ENCODE measurements at regions not wholly inside any gene's neighbourhood (a gene's known extent, or its start where the extent isn't known, plus 50 kb on each side); places are given as distances from the start of the nearest gene placed in this dataset.

DNA sequence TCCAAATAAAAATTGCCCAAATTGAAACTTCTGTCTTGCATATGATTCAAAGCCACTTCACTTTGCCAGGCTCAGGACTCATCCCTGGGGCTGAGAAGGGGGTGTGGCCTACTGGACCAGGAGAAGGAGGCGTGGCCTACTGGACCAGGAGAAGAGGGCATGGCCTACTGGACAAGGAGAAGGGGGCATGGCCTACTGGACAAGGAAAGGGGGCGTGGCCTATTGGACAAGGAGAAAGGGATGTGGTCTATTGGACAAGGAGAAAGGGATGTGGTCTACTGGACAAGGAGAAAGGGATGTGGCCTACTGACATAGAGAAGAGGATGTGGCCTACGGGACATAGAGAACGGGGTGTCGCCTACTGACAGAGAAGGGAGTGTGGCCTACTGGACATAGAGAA, 405.3 kb downstream of the RRAGC start:
- ATAC-seq, result no peak

DNA sequence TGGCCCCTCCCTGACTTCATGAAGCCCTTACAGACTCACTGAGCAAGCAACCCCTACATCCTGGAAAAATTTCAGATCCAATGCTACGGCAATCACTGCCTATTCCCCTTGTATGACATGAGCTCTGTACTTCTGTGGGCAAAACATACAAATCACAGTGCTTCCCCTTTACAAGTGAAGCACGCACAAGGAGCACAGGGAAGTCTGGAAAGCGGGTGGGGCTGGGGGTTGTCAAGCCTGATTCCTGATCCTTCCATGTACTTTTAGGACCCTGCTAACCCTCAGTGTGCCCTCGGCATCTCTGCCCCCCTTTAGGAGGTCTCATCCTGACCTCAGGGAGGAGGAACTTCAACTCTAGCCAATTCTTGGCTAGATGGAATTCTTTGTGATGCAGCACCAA, 405.7 kb upstream of the POU3F1 start:
- ATAC-seq, result no peak

DNA sequence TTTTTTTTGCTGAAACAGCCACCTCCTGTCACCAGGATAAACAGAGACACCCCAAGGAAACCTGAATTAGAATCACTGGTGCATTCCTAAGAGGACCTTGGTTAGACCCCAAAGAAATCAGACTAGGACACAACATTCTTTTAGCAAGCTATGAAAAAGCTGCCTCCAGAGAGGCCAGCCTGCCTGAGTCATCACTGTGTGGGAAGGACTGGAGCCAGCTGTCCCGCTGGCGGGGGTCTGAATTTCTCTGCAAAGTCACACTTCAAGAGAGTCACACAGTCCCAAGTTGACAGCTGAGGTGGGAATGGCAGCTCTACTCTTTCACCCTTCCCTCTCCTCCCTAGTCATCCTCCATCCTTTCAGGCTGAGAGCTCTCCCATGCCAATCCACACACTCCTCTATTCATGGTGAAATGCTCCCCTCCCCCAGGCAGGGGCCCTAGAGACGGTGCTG, 405.0 kb upstream of the POU3F1 start:
- no peak for ATAC-seq

DNA sequence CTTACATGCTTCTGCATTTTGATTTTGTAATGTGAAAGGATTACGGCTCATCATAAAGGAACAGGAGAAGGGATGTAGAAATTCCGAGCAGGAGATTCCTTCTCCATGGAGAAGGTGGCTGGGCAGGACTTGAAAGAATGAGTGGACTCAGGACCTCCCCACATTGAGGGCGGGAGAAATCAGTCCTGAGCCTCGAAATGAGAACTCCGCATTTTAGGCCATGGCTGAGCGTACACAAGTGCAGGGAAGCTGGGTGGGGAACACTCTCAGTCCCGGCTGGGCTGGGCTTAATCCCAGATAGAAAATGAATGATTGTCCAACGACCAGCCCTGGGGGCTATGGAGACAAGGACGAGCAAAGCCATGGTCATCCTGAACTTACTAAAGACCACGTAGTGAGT, 402.3 kb upstream of the POU3F1 start:
- ATAC-seq, result no peak

DNA sequence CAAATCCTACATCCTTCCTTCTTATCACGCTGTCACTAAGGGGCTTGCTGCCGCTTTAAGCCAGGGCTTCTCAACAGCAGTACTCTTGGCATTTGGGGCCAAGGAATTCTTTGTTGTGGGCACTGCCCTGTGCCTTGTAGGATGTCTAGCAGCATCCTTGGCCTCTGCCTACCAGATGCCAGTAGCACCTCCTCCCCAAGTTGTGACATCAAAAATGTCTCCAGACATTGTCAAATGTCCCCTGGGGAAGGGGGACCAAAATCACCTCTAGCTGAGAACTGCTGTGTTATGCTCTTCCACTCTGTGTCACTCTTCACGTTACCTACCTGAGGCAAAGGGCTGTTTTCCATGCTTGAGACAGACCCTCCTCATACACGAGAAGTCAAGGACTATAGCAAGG, 400.3 kb upstream of the POU3F1 start:
- ATAC-seq, result no peak

DNA sequence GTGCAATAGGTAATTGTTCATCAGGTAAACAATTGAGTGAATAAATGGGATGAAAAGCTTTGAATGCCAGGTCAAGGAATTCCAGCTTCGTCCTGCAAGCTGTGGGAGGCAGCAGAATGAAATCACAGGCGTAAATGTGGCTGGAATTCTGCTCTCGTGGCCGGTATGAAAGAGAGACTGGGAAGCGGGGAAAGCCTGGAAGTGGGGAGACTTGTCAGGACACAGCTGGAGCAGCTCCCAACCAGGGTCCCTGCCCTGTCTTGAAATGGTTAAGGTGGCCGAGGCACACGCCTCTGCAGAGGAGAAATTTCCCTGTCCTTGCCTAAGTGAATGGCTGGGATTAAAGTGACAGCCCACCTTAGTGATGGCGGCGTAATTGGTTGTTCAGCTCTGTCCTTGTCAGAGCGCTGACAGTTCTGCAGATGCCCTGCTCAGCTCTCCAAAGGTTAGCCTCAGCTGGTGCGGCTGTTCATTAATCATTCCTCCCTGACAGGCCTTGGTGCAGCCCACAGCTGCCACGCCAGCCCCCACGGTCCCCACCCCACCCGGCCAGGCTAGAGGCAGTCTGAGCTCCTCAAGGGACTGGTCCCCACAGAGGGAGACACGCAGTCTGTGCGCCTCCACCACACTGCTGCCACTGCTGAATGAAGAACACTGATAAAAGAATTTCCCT, 398.3 kb upstream of the POU3F1 start:
- no peak for ATAC-seq

DNA sequence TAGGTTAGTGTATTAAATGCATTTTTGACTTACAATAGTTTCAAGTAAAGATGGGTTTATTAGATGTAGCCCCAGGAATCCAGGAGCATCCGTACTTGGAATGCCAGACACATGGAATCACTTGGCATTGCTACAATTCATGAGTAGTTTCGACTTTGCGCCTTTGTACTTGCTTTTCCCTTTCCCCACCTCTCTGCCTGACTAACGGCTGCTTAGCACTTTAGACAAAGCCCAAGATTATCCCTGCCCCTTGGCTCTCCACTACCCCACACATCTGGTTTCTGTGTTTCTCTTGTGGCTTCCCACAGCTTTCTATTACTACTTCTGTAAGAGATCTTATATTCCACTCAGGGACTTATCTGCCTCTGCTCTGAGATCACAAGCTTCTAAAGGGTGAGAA, 397.7 kb upstream of the POU3F1 start:
- ATAC-seq, result no peak

DNA sequence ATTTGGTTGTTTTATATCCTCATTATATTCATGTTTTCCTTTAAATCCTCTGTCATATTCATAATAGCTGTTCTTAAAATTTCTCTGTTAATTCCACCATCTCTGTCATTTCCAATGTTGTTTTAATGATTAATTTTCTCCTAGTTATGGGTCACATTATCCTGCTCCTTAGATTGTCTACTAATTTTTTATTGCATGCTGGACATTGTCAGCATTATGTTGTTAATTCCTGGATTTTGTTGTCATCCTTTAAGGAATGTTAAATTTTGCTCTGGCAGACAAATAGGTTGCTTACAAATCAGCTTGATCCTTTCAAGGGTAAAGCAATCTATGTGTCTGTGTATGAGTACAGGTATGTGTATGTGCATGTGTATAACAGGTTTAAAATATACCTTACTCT, 393.8 kb upstream of the POU3F1 start:
- ATAC-seq, result no peak

DNA sequence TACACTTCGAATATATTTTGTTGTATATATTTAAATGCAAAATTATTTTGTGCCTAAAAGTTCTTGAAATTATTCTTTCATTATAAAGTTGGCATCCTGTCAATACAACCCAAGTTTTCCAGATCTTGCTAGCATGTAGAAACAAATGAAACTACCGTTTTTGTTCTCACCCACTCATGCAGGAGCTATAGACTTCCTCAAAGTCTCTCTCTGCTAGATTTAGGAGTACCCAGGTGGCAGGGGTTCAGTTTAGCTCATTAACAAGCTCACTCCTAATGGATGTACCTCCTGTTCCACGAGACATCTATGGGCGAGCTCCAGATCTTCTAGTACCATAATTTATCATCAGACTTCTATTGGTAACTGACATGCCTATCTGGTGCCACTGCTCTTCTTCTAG, 390.2 kb upstream of the POU3F1 start:
- ATAC-seq, result no peak

DNA sequence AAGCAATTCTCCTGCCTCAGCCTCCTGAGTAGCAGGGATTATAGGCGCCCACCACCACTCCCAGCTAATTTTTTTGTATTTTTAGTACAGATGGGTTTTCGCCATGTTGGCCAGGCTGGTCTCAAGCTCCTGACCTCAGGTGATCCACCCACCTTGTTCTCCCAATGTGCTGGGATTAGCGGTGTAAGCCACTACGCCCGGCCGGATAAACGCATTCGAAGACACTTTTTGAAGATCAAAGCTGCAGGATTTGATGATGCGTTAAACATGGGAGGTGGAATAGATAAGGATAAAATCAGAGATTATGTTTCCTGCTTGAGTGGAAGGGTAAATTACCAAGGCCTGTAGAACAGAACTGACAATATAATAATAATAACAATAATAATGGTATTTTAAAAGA, 389.4 kb upstream of the POU3F1 start:
- no peak for ATAC-seq

DNA sequence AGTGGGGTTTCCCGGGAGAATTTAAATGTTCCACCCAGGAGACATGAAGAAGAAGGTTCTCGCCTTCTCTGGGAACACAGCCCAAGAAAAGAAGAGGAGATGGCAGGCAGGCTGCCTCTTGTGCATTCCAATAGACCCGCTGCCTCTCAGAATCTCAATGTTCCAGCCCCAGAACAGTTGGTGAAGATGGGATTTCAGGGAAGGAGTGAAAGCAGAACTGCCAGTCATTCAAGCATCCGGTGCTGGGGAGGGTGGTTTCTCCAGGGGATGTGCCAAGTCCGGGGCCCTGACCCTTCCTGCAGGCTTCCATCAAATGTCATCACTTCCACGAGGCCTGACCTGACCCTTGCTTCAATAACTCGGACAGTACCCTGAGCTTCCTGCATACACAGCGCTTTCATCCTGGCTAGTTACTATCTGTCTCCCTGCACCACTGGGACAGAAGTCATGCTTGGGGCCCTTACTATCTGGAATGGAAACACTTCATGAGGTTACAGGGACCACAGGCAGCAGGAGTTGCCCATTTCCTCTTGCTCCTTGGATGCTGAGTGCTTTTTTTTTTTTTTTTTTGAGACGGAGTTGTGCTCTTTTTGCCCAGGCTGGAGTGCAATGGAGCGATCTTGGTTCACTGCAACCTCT, 386.6 kb upstream of the POU3F1 start:
- ATAC-seq, result no peak

DNA sequence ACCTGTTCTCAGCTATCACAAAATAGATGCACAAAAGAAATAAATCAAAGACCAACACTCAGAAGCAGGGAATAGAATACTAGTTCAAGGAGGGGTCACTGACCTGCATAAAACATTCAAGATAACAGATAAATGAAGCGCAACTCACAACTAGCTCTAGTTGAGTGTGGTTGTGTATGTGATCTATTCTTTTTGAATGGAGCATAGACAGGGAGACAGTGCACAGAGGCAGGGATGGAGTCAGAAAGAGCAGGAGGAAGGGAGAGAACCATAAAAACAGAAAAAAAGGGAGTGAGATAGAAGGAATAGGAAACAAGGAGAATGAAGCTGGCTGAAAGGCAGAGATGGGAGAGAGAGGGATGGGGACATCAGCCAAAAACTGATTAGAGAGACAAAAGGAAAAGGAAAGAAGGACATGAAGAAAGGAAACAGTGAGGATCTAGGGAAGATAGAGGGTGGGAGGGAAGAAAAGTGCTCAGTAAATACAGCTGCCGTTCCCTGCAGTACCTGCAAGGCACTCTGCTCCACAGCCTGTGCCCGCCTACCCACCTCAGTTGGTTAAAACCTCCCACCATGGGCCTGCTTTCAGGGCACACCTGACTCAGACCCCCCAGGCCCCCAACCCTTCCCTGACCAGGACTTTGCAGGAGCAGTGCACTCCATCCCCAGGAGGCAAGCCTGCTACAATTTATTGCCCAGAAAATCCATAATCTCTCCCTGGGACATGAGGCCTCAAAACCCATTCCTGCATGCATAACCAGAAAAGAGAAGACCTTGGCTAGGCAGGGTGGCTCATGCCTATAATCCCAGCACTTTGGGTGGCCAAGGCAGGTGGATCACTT, 385.2 kb upstream of the POU3F1 start:
- ATAC-seq, result no peak

DNA sequence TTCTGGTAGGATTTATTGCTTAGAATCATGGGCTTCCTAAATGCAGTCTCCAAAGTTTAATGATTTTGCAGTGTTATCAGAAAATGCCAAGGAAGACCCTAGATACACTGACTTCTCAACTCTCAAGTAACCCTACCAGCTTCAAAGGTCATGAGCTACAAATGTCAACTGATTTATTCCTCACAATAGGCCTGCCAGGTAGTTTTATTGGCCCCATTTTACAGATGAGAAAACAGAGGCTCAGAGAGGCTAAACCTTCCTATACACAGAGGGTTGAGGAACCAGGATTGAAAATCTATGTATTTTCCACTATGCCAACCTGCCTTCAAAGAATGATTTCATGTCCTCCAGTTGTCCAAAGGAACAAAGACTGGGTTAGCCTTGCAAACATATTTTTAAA, 384.4 kb upstream of the POU3F1 start:
- no peak for ATAC-seq

DNA sequence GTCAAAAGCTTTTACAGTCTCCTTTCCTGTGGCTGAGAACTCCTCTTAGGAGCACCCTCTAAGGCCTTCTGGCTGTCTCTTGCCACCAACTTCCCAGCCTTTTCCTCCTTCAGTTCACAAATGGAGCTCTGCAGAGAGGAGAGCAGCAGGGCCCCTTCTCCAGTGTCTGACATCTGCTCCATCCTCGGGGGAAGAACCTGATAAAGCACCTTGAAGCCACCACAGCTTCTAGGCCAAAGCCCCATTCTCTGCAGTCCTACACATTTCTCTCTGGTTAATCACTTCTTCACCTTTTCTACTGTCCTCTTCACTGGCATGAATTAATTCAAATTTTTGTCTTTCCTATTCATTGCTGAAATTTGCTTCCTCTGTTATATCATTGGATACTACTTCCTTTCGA, 378.1 kb upstream of the POU3F1 start:
- no peak for ATAC-seq

DNA sequence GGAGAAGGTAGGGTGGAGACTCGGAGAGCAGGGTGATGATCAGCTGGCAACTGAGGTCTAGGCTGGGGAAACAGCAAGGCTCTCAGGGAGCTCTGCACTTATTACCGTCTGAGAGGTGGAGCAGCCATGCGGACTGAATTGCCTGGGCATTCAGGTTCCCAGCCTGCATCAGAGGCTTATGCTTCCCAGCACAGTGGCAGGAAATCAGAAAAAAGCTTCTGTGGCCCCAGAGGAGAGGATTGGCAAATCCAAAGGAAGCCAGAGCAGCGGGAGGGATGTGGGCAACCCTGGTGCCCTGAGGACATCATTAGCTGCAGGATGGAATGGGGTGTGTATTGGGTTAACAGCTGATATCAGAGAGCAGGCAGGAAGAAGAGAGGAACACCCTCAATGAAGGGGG, 374.1 kb upstream of the POU3F1 start:
- ATAC-seq, result no peak

DNA sequence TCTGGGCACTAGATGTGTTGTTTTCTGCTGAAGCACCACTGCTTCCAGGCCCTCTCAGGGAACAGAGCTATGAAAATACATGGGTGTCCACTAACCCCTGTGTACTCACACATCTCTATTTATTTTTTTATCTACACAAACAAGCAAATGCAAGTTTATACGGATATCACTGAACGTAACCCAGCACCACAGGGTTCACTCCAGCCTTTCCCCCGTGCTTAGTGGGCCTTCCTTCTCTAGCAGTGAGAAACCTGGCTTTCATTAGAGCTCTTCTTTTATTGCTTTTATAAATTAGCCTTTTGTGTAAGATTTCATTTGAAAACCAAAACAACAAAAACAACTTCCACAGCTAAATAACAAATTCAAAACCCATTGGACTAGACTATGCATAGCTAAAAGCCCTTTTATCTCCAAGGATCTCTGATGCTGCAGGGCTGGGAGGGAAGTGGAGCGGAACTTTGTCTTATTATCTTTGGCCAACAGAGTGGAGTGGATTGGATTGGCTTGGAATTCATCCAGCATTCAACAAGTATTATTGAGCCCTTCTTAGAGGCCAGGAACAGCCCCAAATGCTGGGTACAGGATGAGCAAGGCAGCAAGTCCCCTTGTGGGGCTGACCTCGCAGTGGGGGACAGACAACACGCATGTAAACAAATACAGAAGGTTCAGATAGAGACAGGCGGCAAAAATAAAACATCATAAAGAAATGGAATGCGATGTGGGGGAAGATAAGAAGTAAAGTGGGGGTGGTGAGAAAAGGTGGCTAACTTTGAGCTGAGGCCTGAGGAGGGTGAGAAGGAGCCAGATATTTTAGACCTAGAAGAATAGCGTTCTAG, 371.8 kb upstream of the POU3F1 start:
- ATAC-seq, result no peak

DNA sequence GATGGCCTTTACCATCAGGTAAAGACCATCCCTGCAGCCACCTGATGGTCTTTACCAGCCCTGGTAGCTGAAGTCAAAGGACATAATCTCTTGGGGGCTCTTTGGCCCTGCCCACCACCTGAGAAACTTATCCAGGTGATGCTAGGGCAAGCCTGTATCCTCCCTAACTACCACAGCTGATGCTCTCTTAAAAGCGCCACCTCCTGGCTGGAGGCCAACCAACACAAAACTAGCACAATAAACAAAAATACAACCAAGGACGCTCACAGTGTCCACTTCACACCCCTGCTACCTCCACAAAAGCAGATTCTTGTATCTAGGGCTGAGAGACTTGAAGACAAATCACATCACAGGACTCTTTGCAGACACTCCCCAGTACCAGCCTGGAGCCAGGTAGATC, 357.1 kb upstream of the POU3F1 start:
- ATAC-seq, result no peak

DNA sequence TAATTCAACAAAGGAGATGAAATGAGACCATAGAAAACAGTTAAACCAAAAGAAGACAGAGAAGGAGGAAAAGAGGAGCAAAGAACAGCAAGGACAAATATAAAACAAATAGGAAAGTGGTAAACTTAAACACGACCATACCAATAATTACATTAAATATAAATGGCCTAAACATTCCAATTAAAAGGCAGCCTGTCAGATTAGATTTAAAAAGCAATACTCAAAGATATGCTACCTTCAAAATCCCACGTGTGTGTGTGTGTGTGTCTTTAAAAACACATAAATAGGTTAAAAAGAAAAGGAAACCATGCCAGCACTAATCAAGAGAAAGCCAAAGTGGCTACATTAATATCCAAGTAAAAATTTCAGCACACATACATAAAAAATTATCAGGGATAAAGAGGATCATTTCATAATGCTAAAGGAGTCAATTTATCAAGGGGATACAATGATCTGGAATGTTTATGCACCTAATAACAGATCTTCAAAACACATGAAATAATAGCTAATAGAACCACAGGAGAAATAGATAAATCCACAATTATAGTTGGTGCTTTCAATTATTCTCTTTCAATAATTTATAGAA, 355.7 kb upstream of the POU3F1 start:
- ATAC-seq, result no peak

DNA sequence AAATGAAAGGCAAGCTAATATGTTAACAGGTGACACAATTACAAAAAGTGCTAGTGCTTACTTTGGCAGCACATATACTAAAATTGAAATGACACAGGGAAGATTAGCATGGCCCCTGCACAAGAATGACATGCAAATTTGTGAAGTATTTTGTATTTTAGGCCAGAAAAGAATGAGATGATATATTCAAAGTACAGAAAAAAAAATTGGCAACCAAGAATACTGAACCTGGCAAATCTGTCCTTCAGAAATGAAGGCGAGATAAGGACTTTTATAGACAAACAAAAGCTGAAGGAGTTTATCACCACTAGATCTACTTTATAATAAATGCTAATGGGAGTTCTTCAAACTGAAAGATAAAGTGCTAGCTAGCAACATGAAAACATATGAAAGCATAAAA, 350.0 kb upstream of the POU3F1 start:
- no peak for ATAC-seq

DNA sequence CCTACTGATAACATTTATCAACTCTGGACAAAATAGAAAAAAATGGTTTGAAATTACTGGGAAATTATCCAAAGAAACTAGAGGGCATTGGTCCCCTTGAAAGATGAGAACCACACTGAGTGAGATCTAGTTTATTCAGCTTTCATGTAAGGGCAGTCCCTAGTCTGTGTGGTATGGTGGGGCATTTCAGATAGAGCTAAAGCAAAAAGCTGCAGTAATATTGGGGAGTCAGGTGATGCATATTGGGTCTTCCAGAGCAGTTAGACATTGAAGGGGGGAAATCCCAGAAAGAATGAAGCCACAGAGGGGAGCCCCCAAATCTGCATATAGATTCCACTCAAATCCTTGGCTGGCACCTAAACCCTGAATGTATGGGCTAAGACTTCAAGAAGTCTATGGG, 347.7 kb upstream of the POU3F1 start:
- ATAC-seq, result no peak

DNA sequence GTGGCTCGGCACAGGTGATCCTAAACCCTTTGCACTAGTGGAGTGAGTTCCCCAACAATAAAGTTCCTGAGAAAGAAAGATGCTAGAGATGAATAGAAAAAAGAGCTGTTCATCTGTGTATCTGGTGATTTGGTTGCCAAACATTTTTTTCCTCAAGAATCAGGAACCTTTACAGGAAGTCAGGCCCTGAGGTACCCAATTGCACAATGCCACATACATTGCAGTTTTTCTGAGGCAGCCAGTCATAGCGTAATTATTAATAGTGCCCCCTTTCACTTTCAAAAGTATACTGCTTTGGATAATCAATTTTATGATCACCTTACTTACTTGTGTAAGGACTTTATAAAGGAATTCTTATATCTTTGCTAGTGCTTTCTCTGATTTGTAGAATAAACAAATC, 346.3 kb upstream of the POU3F1 start:
- ATAC-seq, result no peak

DNA sequence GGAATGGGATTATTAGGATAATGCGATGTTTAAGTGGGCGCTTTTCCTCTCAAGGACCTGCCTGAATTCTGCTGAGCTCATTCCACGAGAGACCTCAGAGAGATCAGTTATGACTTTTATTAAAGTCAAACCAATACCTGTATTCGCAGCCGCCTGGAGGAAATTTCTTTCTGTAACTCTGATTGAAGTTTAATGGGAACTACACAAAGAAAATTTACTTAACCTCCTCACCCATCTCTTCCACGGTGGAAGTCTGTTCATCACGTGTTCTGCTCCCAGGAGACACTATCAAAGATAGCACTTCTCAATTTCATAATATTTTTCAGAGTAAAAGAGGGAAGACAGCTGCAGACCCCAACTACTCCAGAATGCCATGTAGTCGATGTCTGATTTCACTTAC, 334.7 kb upstream of the POU3F1 start:
- no peak for ATAC-seq

DNA sequence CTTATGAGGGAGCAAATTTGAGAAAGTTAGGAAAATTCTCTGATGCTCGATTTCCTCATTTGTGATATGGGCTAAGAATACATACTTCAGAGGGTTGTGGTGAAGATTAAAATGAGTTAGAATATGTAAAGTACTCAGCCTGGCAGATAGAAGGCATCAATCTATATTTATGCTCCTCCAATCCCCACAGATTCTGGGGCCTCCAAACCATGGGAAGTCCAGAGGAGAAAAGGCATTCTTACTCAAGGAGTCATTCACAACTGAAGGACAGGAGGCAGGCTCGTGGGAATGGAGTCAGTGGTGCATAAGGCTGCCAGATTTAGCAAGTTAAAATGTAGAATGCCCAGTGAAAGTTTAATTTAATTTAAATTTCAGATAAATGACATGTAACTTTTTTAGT, 330.0 kb upstream of the POU3F1 start:
- no peak for ATAC-seq
